NCI-H2081 treated with DMSO at 0.1 percent for 48 hours (cell line): ENCODE measurements at regions not wholly inside any gene's neighbourhood (a gene's known extent, or its start where the extent isn't known, plus 50 kb on each side); places are given as distances from the start of the nearest gene placed in this dataset.
"Not testable (repeated sequence)": the region's sequence is repeated elsewhere in the genome, so short reads cannot be mapped to it uniquely, and the experiment has no call there.

Experiments used
- DNase-seq: peaks from one replicate; lab custom pipeline; 2025; lab: John Stamatoyannopoulos, UW

GRCh38 chr5:120817044-120817985 lies 353.2 kb downstream of the PRR16 start:
- no peak for DNase-seq

- no peak for DNase-seq
Measured at GRCh38 chr5:120818128-120818527, 354.0 kb downstream of the PRR16 start.

GRCh38 chr5:120823328-120823727 lies 359.2 kb downstream of the PRR16 start:
- no peak for DNase-seq

DNA sequence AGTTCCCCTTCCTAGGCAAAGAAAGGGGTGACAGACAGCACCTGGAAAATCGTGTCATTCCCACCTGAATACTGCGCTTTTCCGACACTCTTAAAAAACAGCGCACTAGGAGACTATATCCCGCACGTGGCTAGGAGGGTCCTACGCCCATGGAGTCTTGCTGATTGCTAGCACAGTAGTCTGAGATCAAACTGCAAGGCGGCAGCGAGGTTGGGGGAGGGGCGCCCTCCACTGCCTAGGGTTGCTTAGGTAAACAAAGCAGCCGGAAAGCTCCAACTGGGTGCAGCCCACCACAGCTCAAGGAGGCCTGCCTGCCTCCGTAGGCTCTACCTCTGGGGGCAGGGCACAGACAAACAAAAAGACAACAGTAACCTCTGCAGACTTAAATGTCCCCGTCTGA lies 367.5 kb downstream of the PRR16 start:
- DNase-seq = not testable (repeated sequence)

GRCh38 chr5:120841830-120842229 lies 377.7 kb downstream of the PRR16 start:
- no peak for DNase-seq

GRCh38 chr5:120843390-120843980 lies 379.4 kb downstream of the PRR16 start:
- DNase-seq = no peak

DNA sequence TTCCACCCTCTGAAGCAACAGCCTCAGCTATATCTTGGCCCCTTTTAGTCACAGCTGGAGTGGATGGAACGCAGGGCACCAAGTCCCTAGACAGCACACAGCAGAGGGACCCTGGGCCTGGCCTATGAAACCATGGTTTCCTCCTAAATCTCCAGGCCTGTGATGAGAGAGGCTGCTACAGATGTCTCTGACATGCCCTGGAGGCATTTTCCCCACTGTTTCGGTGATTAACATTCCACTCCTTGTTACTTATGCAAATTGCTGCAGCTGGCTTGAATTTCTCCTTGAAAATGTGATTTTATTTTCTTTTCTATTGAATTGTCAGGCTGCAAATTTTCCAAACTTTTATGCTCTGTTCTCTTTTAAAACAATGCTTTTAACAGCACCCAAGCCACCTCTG lies 384.8 kb downstream of the PRR16 start:
- no peak for DNase-seq

DNA sequence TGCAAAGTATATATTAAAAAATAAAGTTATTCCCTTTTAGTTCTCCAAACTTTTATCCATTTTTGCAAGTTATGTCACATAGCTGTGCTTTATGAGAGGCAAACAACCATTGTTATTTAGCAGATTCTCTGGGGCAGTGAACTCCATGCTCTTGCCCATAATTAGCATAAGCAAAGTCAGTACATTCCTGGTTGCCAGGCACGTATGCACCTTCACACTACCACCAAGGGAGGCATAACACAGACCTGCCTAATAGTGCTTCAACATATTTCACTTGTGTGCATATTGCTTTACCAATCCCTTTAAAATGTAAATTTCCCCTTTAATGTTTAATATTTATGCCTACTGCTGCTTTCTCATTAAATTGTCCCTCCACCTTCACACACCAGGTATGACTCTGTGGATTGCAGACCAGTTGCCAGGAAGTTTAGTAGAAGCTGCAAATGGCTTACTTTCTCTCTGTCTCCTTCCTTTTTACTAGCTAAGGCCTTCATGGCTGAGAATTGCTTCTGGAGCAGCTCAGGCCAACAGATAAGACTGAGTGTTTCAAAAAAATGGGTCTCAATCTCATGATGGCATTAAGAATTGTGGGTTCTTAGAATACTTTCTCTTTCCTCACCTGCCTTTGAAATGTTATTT lies 388.2 kb downstream of the PRR16 start:
- DNase-seq = no peak

DNA sequence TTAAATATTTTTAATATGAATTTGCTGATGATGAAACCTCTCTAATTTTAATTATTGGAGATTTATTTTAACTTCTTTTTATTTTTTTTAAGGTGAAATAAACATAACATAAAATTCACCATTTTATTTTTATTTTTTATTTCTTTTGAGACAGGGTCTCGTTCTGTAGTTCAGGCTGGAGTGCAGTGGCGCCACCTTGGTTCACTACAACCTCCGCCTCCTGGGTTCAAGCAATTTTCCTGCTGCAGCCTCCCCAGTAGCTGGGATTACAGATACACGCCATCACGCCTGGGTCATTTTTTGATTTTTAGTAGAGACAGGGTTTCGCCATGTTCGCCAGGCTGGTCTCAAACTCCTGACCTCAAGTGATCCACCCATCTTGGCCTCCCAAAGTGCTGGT lies 402.9 kb downstream of the PRR16 start:
- DNase-seq = no peak

- no peak for DNase-seq
Measured at GRCh38 chr5:120869831-120870230, 405.7 kb downstream of the PRR16 start.

DNA sequence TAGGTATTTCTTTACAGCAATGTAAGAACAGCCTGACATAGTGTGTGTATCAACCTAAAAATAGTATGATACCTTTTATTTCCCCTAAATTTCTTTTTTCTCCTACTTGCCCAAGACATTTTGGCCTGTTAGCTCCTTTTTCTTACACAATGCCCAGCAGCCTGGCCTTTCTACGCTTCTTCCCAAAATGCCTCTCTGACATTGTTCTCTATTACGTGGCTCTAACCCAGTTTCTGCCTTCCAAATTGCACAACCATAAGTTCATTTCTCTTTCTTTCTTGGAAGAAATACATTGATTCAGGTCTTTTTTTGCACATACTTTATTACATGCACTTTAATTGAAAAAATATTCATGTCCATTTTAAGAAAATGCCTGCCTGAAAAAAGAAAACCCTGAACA lies 408.2 kb downstream of the PRR16 start:
- DNase-seq = no peak

DNA sequence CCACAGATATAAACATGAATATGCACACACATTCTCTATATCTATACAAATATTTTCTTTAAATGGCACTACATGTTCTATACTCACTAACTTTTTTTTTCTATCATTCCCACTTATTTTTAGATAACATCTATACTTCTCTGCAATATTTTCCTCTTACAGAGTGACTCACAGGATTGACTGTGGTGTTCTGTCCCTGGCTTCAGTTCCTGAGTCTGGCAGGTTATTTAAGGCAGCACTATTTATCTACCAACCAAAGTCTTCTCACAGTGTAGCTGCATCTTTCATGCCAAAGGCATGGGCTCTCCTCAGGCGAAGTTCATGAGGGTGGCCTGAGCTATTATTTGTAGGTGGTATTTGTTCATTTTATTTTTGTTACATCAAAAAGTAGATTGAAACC lies 409.0 kb downstream of the PRR16 start:
- no peak for DNase-seq

GRCh38 chr5:120874081-120874862 lies 410.2 kb downstream of the PRR16 start:
- no peak for DNase-seq

GRCh38 chr5:120882038-120882775 lies 418.1 kb downstream of the PRR16 start:
- no peak for DNase-seq

DNA sequence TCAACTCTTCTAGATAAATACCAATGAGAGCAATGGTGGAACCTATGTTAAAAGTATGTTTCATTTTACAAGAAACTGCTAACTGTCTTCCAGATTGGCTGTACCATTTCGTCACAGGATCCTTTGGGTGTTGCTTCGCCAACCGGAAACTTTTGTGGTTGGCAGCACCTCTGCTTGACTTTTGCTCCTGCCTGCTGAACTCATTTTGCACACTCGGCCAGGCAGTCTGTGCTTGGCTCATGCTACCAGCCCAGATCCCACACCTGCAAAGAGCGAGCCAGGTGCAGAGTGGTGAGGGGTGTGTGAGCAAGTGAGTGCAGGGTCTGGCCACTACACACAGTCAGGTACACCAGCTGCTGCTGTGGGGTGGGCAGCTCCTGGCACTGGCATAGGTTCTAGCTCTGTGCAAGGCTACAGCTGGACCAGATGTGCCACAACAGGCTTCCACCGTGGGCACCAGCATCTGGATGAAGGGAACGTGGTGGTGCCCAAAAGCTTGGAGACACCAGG lies 422.3 kb downstream of the PRR16 start:
- no peak for DNase-seq

DNA sequence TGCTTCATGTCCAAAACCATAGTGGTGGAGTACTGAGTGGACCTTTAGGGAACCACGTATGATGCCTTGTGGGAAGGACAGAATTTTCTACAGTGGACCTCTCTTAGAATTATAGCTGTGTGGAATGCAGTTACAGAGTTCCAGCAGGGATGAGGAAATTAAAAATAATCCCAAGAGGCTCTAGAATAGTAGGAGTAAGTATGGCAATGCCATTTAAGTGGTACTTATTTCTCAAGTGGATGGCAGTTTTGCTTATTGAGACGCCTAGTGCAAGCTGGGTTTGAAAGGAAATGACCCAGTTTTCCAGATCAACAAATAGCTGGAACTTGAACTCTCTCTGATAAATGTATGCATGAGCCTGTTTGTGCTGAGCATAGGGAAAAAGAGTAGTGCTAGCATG lies 431.6 kb downstream of the PRR16 start:
- no peak for DNase-seq

- DNase-seq = no peak
Measured at GRCh38 chr5:120901199-120901598, 437.1 kb downstream of the PRR16 start.

GRCh38 chr5:120907953-120908352 lies 443.9 kb downstream of the PRR16 start:
- DNase-seq = no peak

GRCh38 chr5:120910629-120911028 lies 446.5 kb downstream of the PRR16 start:
- no peak for DNase-seq

DNA sequence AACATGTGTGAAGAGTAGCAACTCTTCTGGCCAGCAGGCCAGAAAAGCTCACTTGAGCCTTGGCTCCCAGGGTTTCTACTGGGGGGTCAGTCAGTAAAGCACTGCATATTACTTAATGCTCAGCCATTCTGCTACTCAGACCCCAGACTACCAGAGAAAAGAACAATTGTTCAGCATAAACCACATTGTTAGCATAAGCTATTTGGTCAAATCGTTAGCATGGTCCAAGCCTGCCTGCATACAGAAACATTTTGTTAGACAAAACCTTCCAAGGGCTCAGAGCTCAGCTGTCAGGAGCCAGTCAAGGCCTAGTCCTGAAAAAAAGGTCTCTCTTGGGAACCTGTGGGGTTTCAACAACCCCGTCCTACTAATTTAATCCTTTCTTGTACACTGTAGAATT lies 449.3 kb downstream of the PRR16 start:
- DNase-seq = no peak

DNA sequence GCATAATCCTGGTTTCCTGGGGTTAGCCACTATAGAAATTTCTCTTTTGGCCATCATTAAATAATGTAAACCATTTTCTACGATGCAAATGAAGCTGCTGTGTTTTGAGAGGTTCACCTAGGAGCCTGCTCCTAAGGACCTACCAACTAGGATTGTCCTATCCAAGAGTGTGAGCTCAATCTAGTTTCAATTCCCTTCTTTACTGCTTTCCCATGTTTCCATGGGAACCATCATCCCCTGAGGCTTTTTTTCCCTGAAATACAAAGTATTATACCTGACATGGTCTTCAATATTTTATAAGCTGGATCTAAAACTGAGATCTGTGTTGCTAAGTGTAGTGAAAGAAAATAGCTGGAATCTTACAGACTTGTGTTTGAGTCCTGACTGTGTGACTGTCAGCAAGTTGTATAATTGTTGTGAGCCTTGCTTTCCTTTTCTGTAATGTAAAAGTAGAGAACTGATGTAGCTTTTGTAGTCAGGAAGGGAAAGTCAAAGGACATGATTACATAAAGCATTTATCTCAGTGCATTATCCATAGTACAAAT lies 453.2 kb downstream of the PRR16 start:
- DNase-seq = no peak
